ENCODE measurements at regions not wholly inside any gene's neighbourhood (a gene's known extent, or its start where the extent isn't known, plus 50 kb on each side); places are given as distances from the start of the nearest gene placed in this dataset.

- DNase-seq: peak; percentile 33 to 46
- no CpG with 5 or more reads among the region's 28 CpGs for WGBS (ENCODE audit: extremely low coverage, insufficient coverage, insufficient read length)
- Histone ChIP-seq H2BK5ac (ENCODE audit: low read depth, low read length, poor library complexity) (no peak overlapping the region), H3K9me3 (ENCODE audit: insufficient read depth, low read depth, low read length) (no peaks in the 10 kb centered on the region), H3K4me1 (ENCODE audit: control insufficient read depth in 1 of 2, insufficient read depth in 2 of 2, low read length in 2 of 2) (peaks cover 0 to 7% of the 10 kb centered on the region in 2 experiments), H3K18ac (ENCODE audit: low read length) (no peak overlapping the region), H3K36me3 (ENCODE audit: control insufficient read depth in 1 of 2, insufficient read depth in 2 of 2, low read length in 2 of 2) (no peaks in the 10 kb centered on the region), H3K79me2 (ENCODE audit: control insufficient read depth, insufficient read depth, low read length, poor library complexity) (no peaks in the 10 kb centered on the region), H4K8ac (ENCODE audit: low read depth, low read length) (no peak overlapping the region), H3K23ac (ENCODE audit: low read length) (no peak overlapping the region), H3K79me1 (ENCODE audit: low read length) (no peaks in the 10 kb centered on the region), H3K4me2 (ENCODE audit: low read length) (peak overlapping the region; percentile 16), H3K4ac (ENCODE audit: low read depth, low read length) (no peak overlapping the region), H4K12ac (ENCODE audit: low read depth, low read length) (no peak overlapping the region), H4K91ac (ENCODE audit: low read depth, low read length) (no peak overlapping the region), H2AK5ac (ENCODE audit: low read length) (no peak overlapping the region), H2AFZ (ENCODE audit: insufficient read depth, low read length, poor library complexity) (no peak overlapping the region), H3K9ac (ENCODE audit: low read length) (no peak overlapping the region), H3K27me3 (ENCODE audit: insufficient read depth, low read length) (no peaks in the 10 kb centered on the region), H2BK120ac (ENCODE audit: insufficient read depth, low read length, poor library complexity) (no peak overlapping the region), H2BK12ac (ENCODE audit: low read length) (no peak overlapping the region), H3K14ac (ENCODE audit: low read length) (no peak overlapping the region), H3K4me3 (ENCODE audit: low read depth, low read length) (no peak overlapping the region), H3K27ac (ENCODE audit: low read depth, low read length) (no peak overlapping the region)
Observed at GRCh38 chr1:22341791-22342605, 109.7 kb upstream of the ZBTB40 start.

GRCh38 chr1:22342734-22343191 is 108.9 kb upstream of the ZBTB40 start:
- WGBS (ENCODE audit: extremely low coverage, insufficient coverage, insufficient read length): no CpG with 5 or more reads among the region's 8 CpGs
- H3K4me2 ChIP-seq (ENCODE audit: low read length): no peak overlapping the region
- H2AK5ac ChIP-seq (ENCODE audit: low read length): no peak overlapping the region

GRCh38 chr1:22343456-22344328 is 108.0 kb upstream of the ZBTB40 start:
- H3K4me3 ChIP-seq (ENCODE audit: low read depth, low read length): no peak overlapping the region

More at GRCh38 chr1:22342734-22343191, 108.9 kb upstream of the ZBTB40 start:
- H4K12ac ChIP-seq (ENCODE audit: low read depth, low read length): no peak overlapping the region
- H3K14ac ChIP-seq (ENCODE audit: low read length): no peak overlapping the region
- no peaks in the 10 kb centered on the region for H3K9me3 ChIP-seq (ENCODE audit: insufficient read depth, low read depth, low read length)
- no peaks in the 10 kb centered on the region for H3K36me3 ChIP-seq (ENCODE audit: control insufficient read depth in 1 of 2, insufficient read depth in 2 of 2, low read length in 2 of 2)
- no peak overlapping the region for H3K18ac ChIP-seq (ENCODE audit: low read length)
- H4K8ac ChIP-seq (ENCODE audit: low read depth, low read length): no peak overlapping the region
- no peaks in the 10 kb centered on the region for H3K79me1 ChIP-seq (ENCODE audit: low read length)
- no peak overlapping the region for H2BK120ac ChIP-seq (ENCODE audit: insufficient read depth, low read length, poor library complexity)
- no peak overlapping the region for H4K91ac ChIP-seq (ENCODE audit: low read depth, low read length)
- H2AFZ ChIP-seq (ENCODE audit: insufficient read depth, low read length, poor library complexity): no peak overlapping the region
- H2BK5ac ChIP-seq (ENCODE audit: low read depth, low read length, poor library complexity): no peak overlapping the region
- H3K9ac ChIP-seq (ENCODE audit: low read length): no peak overlapping the region
- no peak overlapping the region for H3K4me3 ChIP-seq (ENCODE audit: low read depth, low read length)
- H3K23ac ChIP-seq (ENCODE audit: low read length): no peak overlapping the region
- no peak overlapping the region for H3K4ac ChIP-seq (ENCODE audit: low read depth, low read length)
- no peaks in the 10 kb centered on the region for H3K79me2 ChIP-seq (ENCODE audit: control insufficient read depth, insufficient read depth, low read length, poor library complexity)
- H2BK12ac ChIP-seq (ENCODE audit: low read length): no peak overlapping the region
- no peaks in the 10 kb centered on the region for H3K27me3 ChIP-seq (ENCODE audit: insufficient read depth, low read length)
- H3K27ac ChIP-seq (ENCODE audit: low read depth, low read length): no peak overlapping the region
- DNase-seq: peak; percentile 69 to 72
- peaks cover 0 to 7% of the 10 kb centered on the region in 2 experiments for H3K4me1 ChIP-seq (ENCODE audit: control insufficient read depth in 1 of 2, insufficient read depth in 2 of 2, low read length in 2 of 2)

GRCh38 chr1:22344329-22344630 is 107.4 kb upstream of the ZBTB40 start:
- no peaks in the 10 kb centered on the region for H3K36me3 ChIP-seq (ENCODE audit: control insufficient read depth in 1 of 2, insufficient read depth in 2 of 2, low read length in 2 of 2)
- no peaks in the 10 kb centered on the region for H3K27me3 ChIP-seq (ENCODE audit: insufficient read depth, low read length)
- DNase-seq: no peak
- no peak overlapping the region for H2AK5ac ChIP-seq (ENCODE audit: low read length)
- no peaks in the 10 kb centered on the region for H3K79me1 ChIP-seq (ENCODE audit: low read length)
- H3K14ac ChIP-seq (ENCODE audit: low read length): no peak overlapping the region
- H3K9me3 ChIP-seq (ENCODE audit: insufficient read depth, low read depth, low read length): no peaks in the 10 kb centered on the region
- H2BK12ac ChIP-seq (ENCODE audit: low read length): no peak overlapping the region
- H3K18ac ChIP-seq (ENCODE audit: low read length): no peak overlapping the region
- no peak overlapping the region for H4K91ac ChIP-seq (ENCODE audit: low read depth, low read length)
- no peak overlapping the region for H2BK120ac ChIP-seq (ENCODE audit: insufficient read depth, low read length, poor library complexity)
- no CpG with 5 or more reads among the region's 5 CpGs for WGBS (ENCODE audit: extremely low coverage, insufficient coverage, insufficient read length)
- no peak overlapping the region for H3K4me3 ChIP-seq (ENCODE audit: low read depth, low read length)
- H3K79me2 ChIP-seq (ENCODE audit: control insufficient read depth, insufficient read depth, low read length, poor library complexity): no peaks in the 10 kb centered on the region
- H3K4me2 ChIP-seq (ENCODE audit: low read length): no peak overlapping the region
- no peak overlapping the region for H4K12ac ChIP-seq (ENCODE audit: low read depth, low read length)
- H3K9ac ChIP-seq (ENCODE audit: low read length): no peak overlapping the region
- H3K27ac ChIP-seq (ENCODE audit: low read depth, low read length): no peak overlapping the region
- H3K23ac ChIP-seq (ENCODE audit: low read length): no peak overlapping the region
- no peak overlapping the region for H2AFZ ChIP-seq (ENCODE audit: insufficient read depth, low read length, poor library complexity)
- H4K8ac ChIP-seq (ENCODE audit: low read depth, low read length): no peak overlapping the region
- no peak overlapping the region for H3K4ac ChIP-seq (ENCODE audit: low read depth, low read length)
- no peak overlapping the region for H2BK5ac ChIP-seq (ENCODE audit: low read depth, low read length, poor library complexity)
- peaks cover 0 to 7% of the 10 kb centered on the region in 2 experiments for H3K4me1 ChIP-seq (ENCODE audit: control insufficient read depth in 1 of 2, insufficient read depth in 2 of 2, low read length in 2 of 2)

More at GRCh38 chr1:22343456-22344328, 108.0 kb upstream of the ZBTB40 start:
- Histone ChIP-seq H3K14ac (ENCODE audit: low read length) (no peak overlapping the region), H2BK12ac (ENCODE audit: low read length) (no peak overlapping the region), H3K9ac (ENCODE audit: low read length) (no peak overlapping the region), H2BK5ac (ENCODE audit: low read depth, low read length, poor library complexity) (no peak overlapping the region), H3K27me3 (ENCODE audit: insufficient read depth, low read length) (no peaks in the 10 kb centered on the region), H3K23ac (ENCODE audit: low read length) (no peak overlapping the region), H2BK120ac (ENCODE audit: insufficient read depth, low read length, poor library complexity) (no peak overlapping the region), H3K4me2 (ENCODE audit: low read length) (no peak overlapping the region), H3K79me2 (ENCODE audit: control insufficient read depth, insufficient read depth, low read length, poor library complexity) (no peaks in the 10 kb centered on the region), H2AFZ (ENCODE audit: insufficient read depth, low read length, poor library complexity) (no peak overlapping the region), H3K4ac (ENCODE audit: low read depth, low read length) (no peak overlapping the region), H3K4me1 (ENCODE audit: control insufficient read depth in 1 of 2, insufficient read depth in 2 of 2, low read length in 2 of 2) (peaks cover 0 to 7% of the 10 kb centered on the region in 2 experiments), H3K9me3 (ENCODE audit: insufficient read depth, low read depth, low read length) (no peaks in the 10 kb centered on the region), H3K36me3 (ENCODE audit: control insufficient read depth in 1 of 2, insufficient read depth in 2 of 2, low read length in 2 of 2) (no peaks in the 10 kb centered on the region), H2AK5ac (ENCODE audit: low read length) (no peak overlapping the region), H3K79me1 (ENCODE audit: low read length) (no peaks in the 10 kb centered on the region), H4K91ac (ENCODE audit: low read depth, low read length) (no peak overlapping the region), H3K27ac (ENCODE audit: low read depth, low read length) (no peak overlapping the region), H4K12ac (ENCODE audit: low read depth, low read length) (no peak overlapping the region), H3K18ac (ENCODE audit: low read length) (no peak overlapping the region), H4K8ac (ENCODE audit: low read depth, low read length) (no peak overlapping the region)
- no CpG with 5 or more reads among the region's 29 CpGs for WGBS (ENCODE audit: extremely low coverage, insufficient coverage, insufficient read length)
- DNase-seq: no peak
